Activated CD4-positive, alpha-beta T cell treated with anti-CD3 and anti-CD28 coated beads for 1 hour (primary cell): ENCODE measurements at regions not wholly inside any gene's neighbourhood (a gene's known extent, or its start where the extent isn't known, plus 50 kb on each side); places are given as distances from the start of the nearest gene placed in this dataset.

Source experiments
- DNase-seq: peaks from one replicate; pipeline ENCODE4 v3.0.0-alpha.2; 2020

DNA sequence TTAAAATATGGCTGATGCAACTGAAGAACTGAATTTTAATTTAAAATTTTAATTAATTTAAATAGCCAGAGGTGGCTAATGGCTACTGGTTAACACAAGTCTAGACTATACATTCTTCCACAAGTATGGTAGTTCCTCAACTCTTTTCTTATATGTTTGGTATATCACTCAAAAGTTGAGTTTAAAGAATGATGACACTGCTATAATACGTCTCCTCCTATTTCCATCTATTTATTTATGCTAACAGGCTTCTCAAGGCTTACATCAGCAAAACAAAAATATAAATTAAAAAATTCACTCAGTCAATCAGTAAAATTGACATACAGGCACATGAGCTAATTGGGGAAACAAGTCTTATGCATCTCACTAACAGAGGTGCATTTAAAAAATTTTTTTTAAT, 227.9 kb upstream of the PMFBP1 start:
- no peak for DNase-seq

DNA sequence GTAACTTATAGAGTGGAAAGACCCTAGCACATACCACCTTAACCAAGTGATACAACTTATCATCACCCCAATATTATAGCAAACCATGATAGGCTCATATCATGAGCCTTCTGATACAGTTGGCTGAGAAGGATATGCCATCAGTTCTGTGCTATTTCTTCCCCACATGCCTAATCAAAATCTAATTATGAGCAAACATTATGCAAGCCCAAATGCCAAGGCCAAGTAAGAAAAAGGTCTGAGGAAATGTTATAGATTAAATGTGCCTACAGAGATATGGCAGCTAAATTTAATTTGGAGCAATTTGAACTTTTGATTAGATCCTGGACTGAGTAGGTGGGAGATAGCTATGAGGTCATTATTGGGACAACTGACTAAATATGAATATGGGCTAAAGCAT, 225.9 kb upstream of the PMFBP1 start:
- DNase-seq = no peak

DNA sequence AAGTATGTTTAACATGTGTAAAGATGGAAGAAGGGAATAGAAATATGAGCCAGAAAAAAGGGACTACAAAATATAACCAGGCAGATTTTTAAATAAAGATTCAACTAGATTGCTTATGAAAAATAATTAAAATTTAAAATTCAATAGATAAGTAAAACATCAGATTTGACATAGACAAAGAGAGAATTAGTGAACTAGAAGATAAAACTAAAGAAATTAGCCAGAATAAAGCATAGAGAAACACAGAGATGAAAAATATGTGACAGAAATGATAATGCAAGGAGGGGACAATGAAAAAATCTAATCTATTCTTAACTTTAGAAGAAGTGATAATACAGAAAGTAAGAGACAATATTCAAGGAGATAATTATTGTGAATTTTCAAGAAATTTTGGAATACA, 222.6 kb upstream of the PMFBP1 start:
- no peak for DNase-seq

DNA sequence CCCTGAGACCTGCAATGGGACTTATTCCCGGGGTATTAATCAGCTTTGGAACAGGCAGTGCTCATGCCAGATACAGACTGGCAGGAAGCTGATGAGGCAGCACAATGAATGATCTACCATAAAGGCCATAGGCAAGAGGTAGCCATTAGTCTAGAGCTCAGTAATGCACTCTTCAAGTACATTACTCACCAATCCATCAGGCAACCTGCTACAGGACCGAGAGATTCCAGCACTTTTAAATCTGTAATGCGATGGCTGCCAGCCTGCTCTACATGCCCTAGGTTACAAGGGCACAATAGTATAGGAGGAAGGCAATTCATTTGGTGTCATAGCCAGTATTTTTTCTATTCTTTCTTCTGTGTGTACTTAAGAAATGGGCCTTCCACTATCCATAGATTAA, 217.8 kb upstream of the PMFBP1 start:
- no peak for DNase-seq

DNA sequence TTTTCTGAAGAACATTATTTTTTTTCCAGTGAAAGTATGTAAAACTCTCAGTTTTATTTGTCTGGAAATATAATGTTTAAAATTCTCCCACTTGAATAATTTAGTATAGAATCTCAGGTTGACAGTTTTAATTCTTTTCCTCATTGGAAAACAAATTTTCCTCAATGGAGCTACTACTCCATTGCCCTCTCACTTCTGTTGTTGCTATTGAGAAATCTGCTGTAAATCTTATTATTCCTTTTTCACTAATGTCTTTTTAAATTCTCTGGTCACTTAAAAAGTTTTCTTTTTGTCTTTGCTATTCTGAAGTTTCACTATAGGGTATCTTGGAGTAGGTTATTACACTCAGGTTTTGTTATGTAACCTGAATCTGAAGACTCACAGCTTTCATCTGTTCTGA, 216.1 kb upstream of the PMFBP1 start:
- no peak for DNase-seq

DNA sequence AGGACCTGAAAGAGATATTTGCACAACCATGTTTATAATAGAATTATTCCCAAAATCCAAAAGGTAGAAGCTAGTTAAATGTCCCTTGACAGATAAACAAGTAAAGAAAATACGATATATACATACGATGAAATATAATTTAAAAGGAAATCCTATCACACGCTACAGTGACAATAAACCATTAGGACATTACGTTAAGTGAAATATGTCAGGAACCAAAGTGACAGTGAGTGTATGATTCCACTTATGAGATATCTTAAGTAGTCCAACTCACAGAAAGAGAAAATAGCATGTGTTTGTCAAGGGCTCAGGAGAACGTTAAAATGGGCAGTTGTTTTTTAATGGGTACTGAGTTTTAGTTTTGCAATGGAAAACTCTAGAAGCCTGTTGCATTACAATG, 212.7 kb upstream of the PMFBP1 start:
- DNase-seq = no peak

DNA sequence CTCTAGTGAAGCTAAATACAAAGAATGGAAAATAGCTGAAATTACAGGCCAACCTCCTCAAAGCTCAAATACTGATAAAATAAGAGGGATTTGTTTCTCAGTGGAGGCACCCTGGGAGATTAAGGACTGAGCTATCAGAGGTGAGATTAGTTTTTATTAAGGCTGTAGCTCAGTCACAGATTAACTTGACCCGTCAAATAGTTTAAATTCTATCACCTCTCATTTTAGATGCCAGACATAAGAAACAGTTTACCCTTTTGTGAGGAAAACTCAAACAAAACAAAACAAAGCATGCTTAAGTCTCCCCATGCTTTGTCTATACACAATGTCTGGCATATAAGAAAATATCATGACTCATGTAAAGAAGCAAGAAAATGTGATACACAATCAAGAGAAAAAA, 208.3 kb upstream of the PMFBP1 start:
- no peak for DNase-seq

DNA sequence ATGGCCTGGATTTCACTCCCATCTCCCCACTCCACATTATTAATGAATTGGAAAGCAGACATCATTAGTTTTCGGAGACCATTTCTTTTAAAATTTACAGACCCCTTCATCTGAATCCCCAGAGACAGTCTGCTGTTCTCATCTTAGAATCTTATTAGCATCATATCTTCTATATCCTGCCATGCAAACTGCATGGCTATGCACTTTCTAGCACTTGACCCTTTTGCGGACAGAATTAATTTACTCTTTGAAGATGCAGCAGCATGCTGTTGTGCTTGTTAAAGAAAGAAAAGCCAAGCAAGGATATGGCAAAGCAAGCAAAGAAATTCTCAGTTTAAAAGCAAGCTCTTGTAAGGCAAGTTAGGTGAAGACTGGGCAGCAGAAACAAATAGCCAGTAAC, 201.2 kb upstream of the PMFBP1 start:
- DNase-seq = no peak

DNA sequence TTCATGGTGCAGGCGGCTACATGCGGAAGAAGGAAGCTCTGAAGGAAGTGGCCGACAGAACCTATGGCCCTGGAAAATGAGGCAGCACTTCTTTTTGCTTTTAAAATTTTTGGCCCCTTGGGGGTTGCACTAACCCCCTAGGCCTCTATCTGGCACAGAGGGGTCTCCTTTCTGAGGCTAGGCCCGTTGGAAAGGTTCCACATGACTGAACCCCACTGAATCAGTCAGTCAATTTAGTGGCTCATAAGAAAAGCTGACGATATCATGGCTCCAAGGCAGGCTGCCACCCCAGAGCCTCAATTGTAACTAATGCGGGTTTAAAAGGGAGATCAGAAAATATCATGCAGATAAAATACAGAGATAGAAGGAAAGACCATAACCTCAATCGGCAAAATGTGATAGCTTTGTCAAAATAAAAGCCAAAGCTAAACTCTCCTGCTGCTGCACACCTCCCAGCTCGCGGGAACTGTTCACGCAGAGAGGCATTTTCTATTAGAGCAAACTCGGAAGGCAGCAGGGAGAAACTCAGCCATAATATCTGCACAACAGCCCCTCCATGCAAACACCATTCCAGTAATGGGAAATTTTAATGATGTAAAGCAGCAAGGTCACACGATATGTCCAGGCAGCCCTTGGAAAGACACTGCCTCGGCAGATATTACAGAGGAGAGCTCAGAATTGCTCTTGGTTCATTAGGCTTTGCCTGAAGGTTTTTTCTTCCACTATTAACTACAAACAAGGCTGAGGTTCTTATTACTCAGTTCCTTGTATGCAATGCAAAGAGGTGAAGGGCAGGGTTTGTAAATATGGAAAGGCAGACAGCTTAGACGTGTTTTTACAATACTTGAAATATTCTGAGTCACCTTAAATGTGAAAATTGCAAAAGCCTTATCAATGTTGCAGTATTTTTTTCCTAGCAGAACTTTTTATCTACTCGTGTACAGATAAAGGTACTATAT, 200.4 kb upstream of the PMFBP1 start:
- DNase-seq = no peak

DNA sequence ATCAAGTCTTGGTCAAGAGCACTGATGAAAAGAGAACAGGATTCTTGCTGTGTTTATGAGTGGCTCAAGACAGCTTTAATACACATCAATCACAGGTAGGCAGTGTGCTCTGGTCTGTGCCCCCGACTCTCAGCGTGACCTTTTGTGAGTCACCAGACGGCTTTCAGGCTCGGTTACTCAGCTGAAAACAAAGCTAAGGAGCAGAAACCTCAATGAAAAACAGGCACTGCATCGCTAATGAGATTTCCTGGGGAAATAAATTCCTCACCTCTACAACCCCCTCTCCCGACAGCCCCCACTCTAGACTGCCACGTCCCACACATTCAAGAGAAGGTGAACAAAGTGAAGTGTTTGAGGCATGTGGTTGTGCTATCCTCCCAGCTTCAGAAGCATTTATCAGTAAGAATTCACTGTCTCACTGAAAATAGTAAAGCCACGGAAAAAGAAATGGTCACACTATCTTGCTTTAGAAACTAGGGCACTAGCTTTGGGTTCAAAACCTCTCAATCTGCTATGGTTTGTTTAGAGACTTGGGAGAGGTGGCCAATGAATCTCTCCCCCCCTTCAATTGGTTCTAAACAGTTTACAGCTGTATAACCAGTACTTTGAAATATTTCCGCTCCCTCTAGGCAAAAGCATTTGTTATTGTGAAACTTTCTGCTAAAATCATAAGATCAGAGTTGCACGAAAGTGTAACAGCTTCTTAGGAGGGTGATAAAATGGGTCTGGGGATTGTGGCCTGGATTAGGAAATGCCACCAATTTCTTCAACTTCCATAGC, 199.5 kb upstream of the PMFBP1 start:
- DNase-seq = no peak

DNA sequence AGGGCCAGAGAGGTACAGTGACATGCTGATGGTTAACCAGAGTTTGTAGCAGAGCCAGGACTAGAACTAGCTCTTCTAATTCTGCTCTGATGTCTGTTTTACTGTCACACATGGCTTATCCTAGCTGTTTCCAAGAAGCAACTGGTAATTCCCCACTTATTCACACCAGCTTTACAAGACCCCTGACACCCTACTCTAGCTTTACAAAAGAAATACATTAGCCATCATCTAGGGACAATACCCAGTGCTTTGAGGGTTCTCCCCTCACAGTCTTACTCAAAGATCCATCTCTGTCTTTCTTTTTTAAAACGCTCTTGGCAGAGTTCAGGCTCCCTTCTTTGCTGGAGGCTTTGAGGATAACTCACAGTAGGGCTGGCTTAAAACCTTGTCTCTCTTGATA, 197.3 kb upstream of the PMFBP1 start:
- DNase-seq = no peak

DNA sequence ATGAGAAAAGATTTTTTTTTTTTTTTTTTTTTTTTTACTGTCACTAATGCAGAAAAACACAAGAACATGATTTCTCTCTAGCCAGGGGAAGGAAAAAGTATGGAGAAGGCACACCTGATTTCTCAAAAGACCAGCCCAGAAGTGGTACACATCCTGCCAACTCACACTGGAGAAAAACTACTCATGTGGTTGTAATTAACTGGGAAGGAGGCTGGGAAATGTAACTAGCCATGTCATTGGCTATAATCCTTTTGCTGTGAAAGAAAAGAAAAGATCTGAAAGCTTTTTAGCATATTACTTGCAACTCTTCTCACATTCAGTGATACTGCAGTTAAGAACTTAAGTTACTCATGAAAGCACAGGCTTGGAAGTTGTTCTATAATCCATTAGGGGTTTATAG, 195.9 kb upstream of the PMFBP1 start:
- no peak for DNase-seq

DNA sequence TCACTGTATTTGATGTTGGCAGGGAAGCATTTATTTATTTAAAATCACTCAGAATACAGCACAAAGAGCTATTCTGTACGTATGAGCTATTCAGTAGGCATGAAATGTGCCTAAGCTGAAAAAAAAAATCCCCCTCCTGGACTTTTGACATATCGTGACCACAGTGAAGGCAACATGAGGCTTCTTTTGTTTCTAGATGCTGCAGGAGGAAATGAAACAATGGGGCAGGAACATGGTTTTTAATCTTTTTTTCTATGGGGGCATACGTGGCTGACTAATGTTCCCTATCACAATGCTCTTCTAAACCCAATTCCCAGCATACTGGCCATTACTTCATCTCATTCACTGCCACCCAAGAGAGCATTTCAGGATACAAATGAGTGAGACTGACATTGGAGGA, 191.0 kb upstream of the PMFBP1 start:
- DNase-seq = no peak

DNA sequence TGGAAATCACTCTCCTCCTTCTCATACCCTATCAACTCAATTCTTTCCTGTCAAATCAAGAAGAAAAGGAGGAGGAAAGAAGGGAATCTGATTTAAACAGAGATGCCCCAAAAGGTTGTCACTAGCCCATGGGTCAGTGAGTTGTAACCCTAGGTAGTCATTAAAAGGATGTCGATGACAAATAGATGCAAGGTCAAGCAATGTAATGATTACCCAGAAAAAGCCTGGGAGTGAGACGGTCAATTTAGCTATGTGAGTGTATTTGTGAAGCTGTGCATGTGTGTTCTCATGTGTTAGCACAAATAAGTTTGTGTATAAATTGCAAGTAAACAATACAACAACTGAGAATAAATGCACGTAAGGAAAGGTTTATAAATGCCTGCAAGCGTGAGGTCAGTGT, 190.5 kb upstream of the PMFBP1 start:
- DNase-seq = no peak

DNA sequence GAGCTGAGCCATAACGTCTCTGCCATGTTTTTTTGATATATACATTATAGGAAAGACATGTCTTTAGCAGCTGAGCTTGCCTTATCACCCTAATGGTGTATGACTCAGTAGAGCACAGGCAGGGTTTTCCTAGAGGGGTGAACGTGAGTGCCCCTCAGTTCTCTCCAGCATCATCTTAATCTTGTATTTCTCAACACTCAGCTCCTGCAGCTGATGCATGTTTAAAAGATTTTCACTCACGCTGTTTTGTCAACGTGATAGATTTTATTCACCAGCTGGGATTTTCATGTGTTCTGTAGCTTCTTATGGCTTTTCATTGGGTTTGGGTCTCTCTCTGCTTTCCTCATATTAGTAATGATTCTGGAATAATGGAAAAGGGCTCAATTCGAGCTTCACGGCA, 186.0 kb upstream of the PMFBP1 start:
- no peak for DNase-seq

DNA sequence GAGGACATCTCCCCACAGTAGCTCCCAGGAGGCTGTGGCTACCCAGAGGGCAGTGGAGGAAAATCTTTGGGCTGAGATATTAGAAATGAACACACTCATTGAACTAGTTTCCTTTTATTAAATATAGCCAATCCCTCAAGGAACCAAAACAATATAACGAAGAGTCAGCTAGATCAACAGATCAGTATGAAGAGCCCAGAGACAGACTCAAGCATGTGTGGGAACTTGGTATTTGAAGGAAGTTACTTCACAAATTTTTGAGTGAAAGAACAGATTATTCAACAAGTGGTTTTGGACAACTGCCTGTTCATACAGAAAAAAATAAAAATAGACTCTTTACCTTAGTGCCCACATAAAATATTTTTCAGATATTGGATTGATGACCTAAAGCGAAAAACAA, 183.6 kb upstream of the PMFBP1 start:
- DNase-seq = no peak

DNA sequence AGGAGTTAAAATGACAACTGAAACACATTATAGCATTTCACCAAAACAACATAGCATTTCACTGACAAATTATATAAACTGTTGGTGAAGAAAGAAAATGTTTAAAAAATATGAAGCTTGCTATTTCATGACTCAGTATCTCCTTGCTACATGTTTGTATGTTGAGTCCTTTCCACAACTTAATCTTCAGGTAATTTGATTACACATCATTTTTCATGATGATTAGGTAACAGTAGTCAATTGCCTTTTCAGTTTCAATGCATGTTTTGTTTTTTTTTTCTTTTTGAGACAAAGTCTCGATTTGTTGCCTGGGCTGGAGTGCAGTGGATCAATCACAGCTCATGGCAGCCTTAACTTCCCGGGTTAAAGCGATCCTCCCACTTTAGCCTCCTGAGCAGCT, 177.8 kb upstream of the PMFBP1 start:
- no peak for DNase-seq

DNA sequence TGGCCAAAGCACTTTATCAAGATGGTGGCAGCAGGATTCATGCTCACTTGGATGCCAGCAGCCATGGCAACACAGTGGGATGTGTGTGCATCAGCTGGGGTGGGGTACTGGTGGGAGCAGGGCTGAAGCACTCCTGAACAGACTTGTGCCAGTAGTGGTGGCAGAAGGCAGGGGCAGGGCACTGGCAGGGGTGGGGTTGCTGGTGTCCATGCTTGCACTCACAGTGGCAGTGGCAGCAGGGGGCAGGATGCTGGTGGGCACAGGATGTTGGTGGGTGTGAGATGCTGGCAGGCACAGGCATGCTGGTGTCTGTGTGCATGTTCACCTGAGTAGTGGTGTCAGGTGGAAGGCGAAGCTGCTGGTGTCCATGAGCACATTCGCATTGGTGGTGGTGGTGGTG, 161.0 kb upstream of the PMFBP1 start:
- DNase-seq = no peak

DNA sequence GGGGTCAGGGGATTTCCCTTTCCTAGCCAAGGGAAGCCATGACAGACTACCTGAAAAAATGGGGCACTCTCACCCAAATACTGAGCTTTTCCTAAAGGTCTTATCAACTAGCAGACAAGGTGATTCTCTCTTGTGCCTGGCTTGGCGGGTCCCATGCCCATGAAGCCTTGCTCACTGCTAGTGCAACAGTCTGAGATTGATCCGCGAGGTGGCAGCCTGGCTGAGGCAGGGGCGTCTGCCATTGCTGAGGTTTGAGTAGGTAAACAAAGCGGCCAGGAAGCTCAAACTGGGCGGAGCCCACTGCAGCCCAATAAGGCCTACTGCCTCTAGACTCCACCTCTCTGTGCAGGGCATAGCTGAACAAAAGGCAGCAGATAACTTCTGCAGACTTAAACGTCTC, 152.6 kb upstream of the PMFBP1 start:
- no peak for DNase-seq

DNA sequence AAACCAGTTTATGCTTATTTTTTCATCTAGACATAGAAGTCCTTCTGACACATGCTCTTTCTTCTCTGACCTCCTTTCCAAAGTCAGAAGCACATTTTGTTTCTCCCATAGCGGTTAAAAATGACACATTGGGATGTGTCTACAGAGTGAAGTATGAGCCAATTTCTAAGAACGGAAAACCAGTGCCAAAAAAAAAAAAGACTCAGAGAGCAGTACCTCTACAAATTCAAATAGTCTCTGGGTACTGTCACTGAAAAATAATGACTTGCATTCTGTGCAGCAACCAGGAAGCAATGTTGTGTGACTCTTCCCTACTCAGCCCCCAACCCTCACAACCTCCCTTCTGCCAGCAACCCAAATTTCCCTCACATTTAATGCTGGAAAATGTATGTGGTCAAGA, 145.5 kb upstream of the PMFBP1 start:
- no peak for DNase-seq

DNA sequence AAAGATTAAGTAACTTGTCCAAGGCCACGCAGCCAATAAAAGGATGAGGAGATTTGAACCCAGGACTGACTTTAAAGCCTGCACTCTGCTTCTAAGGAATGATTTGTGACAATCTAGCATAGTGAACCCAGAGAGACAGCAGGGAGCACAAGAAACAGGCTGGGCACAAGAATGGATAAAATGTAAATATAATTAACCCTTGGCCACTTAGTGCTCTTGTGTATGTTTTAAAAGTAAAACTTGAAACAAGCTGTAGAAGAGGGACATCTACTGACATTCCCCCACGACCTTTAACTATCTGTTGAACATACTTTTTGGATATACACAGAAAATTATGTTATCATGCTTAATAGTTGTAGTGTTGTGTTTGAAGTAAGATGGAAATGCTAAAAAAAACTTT, 141.9 kb upstream of the PMFBP1 start:
- no peak for DNase-seq

DNA sequence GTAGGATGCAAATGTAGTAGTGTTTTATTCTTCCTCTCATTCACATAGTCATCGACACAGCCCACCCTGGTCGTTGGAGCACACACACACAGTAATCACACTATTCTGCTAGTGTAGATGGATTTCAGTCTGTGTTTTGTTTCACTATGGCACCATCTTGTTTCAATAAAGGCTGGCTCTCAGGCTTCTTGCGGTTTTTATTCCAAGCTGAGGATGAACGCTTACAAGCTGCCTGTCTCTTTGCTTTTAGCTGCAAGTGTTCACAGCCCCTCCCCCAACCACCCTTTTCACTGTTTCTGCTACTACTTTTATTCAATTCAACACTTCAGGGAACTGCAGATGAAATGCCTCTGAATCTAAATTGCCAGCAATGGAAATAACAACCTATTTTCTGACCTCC, 140.9 kb upstream of the PMFBP1 start:
- no peak for DNase-seq

DNA sequence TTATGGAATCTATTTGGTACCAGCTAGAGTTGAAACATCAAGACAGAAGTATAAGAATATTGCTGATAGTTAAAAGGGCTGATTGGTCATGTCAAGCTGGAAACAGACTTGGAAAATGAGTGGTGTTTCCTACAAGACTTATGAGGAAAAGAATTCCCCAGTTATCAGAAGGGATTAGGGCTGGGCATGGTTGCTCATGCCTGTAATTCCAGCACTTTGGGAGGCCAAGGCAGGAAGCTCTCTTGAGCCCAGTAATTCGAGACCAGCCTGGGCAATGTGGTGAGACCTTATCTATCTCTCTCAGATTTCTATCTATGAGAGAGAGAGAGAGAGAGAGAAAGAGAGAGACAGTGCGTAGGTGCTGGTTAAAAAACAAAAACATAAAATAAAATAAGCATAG, 139.5 kb upstream of the PMFBP1 start:
- DNase-seq = no peak

DNA sequence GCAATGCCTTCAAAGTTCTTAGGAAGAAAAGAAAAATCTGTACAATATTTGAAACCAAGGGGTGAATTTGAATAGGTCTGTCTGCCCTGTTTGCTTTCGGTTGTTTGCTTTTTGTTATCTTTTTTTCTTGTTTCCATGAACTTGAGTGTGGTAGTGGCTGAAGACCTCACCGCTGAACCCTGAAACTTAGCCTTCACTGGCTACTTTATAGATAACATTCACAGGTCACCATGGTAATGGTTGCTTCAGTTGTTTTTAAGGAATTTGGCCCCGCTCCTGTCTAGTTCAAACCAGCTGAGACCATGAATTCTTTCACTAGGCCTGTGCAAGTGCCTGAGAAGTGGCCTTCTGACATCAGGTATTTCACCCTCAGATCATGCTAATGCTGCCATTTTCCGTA, 137.0 kb upstream of the PMFBP1 start:
- DNase-seq = no peak
